ENCODE measurements at regions not wholly inside any gene's neighbourhood (a gene's known extent, or its start where the extent isn't known, plus 50 kb on each side); places are given as distances from the start of the nearest gene placed in this dataset.

DNA sequence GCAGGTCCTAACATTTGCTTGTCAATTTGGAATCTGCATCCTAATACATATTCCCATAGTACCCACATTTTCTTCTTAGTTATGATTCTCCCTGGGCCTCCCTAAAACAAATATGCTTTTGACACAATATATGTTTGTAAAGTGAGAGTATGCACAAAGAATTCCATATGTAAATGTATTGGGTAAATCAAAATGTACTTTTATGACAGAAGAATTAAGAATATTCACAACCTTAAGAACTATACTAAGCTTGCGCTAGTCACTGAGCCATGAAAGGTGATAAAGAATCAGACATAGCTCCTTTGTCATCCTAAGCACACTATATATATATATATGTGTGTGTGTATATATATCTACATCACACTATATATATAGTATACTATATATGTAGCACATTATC, 438.5 kb downstream of the ACTL7B start:
- no peak for TF ChIP-seq EZH2 (IDR thresholded peaks at IDR 0.05; ENCODE audit: borderline replicate concordance, low read length)
- TF ChIP-seq, protein P1, sequence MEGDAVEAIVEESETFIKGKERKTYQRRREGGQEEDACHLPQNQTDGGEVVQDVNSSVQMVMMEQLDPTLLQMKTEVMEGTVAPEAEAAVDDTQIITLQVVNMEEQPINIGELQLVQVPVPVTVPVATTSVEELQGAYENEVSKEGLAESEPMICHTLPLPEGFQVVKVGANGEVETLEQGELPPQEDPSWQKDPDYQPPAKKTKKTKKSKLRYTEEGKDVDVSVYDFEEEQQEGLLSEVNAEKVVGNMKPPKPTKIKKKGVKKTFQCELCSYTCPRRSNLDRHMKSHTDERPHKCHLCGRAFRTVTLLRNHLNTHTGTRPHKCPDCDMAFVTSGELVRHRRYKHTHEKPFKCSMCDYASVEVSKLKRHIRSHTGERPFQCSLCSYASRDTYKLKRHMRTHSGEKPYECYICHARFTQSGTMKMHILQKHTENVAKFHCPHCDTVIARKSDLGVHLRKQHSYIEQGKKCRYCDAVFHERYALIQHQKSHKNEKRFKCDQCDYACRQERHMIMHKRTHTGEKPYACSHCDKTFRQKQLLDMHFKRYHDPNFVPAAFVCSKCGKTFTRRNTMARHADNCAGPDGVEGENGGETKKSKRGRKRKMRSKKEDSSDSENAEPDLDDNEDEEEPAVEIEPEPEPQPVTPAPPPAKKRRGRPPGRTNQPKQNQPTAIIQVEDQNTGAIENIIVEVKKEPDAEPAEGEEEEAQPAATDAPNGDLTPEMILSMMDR (IDR thresholded peaks at IDR 0.05; ENCODE audit: low read length) = no peak

All from OCI-LY1 (cell line).